Ovary (tissue), 7 donors: ENCODE measurements at regions not wholly inside any gene's neighbourhood (a gene's known extent, or its start where the extent isn't known, plus 50 kb on each side); places are given as distances from the start of the nearest gene placed in this dataset.

ENCODE experiments used
- DNase-seq, 5 donors: peaks; one replicate each; pipeline ENCODE4 v3.0.0-alpha.2; 2019 to 2020
- H3K27ac ChIP-seq, 2 donors: fragments of 200-600 bp; one replicate each; pipeline versions ENCODE4 v1.5.1 to v1.8.0; 2019 to 2022
- H3K27me3 ChIP-seq: fragments of 200-600 bp; one replicate; pipeline ENCODE4 v1.8.0; 2022
- H3K36me3 ChIP-seq: fragments of 200-600 bp; sonication (generic); one replicate; pipeline ENCODE4 v1.5.1; 2019
- H3K4me1 ChIP-seq: one replicate; pipeline ENCODE4 v1.8.1; 2013; ENCODE audit warnings: mild to moderate bottlenecking, moderate library complexity; ENCODE audit not compliant: insufficient read depth
- H3K4me3 ChIP-seq: fragments of 200-600 bp; sonication (generic); one replicate; pipeline ENCODE4 v1.5.1; 2017
- H3K9me3 ChIP-seq, 2 donors: fragments of 200-600 bp in 1 of 2; sonication (generic) in 1 of 2; one replicate each; pipeline versions ENCODE4 v1.5.1 to v1.8.1; 2013 to 2019; ENCODE audit warnings: mild to moderate bottlenecking in 1 of 2, moderate library complexity in 1 of 2
- EP300 ChIP-seq: sonication (generic); formaldehyde crosslinking; IDR thresholded peaks from one replicate; pipeline ENCODE4 v1.6.1; 2017; ENCODE audit warnings: antibody characterized with exemption
- POLR2A ChIP-seq: fragments of 450-650 bp; IDR thresholded peaks from one replicate; pipeline ENCODE4 v1.6.1; 2017; ENCODE audit warnings: antibody characterized with exemption, mild to moderate bottlenecking, moderate library complexity
- WGBS, 3 donors: extraction: QIAGEN DNeasy Blood & Tissue Kit in 1 of 3; methylation state at CpG; one replicate each; pipeline versions ENCODE4 v1.1.5 to v1.1.7; 2013 to 2017; 5-methylcytosine and 5-hydroxymethylcytosine counted together
- intact Hi-C, 4 donors: fragments of 100-400 bp; cut with DNase I; formaldehyde crosslinking; loops; one replicate each; pipeline versions ENCODE4 v1.11.0 to v1.15.1; 2022 to 2023
- TF ChIP-seq, protein P1 (sequence below), 3 donors: fragments of 450-650 bp in 2 of 3; fragments of 200-600 bp in 1 of 3; IDR thresholded peaks; one replicate each; pipeline versions ENCODE4 v1.5.1 to v1.8.0; 2016 to 2022; ENCODE audit warnings: antibody characterized with exemption in 3 of 3, mild to moderate bottlenecking in 1 of 3
- donor health status: DM: no; HTN: no; CAD: no; lungs with moderate emphysema.
- donor health status: DM: no; HTN: no; CAD: no.
- donor health status: Bipolar disorder and iron deficiency.
- donor health status: DM: no; HTN: no; CAD: no.
- donor health status: DM: yes; HTN: yes; CAD: no.

GRCh38 chr13:78430811-78431210 lies 172.5 kb downstream of the POU4F1 start:
- Histone ChIP-seq H3K4me1 (no peaks in the 10 kb centered on the region), H3K36me3 (no peaks in the 10 kb centered on the region), H3K27ac (no peak overlapping the region), H3K4me3 (no peak overlapping the region), H3K27me3 (no peaks in the 10 kb centered on the region), H3K9me3 (no peaks in the 10 kb centered on the region)
- no peak for TF ChIP-seq EP300
- TF ChIP-seq, protein P1, sequence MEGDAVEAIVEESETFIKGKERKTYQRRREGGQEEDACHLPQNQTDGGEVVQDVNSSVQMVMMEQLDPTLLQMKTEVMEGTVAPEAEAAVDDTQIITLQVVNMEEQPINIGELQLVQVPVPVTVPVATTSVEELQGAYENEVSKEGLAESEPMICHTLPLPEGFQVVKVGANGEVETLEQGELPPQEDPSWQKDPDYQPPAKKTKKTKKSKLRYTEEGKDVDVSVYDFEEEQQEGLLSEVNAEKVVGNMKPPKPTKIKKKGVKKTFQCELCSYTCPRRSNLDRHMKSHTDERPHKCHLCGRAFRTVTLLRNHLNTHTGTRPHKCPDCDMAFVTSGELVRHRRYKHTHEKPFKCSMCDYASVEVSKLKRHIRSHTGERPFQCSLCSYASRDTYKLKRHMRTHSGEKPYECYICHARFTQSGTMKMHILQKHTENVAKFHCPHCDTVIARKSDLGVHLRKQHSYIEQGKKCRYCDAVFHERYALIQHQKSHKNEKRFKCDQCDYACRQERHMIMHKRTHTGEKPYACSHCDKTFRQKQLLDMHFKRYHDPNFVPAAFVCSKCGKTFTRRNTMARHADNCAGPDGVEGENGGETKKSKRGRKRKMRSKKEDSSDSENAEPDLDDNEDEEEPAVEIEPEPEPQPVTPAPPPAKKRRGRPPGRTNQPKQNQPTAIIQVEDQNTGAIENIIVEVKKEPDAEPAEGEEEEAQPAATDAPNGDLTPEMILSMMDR (IDR thresholded peaks at IDR 0.05) = no peak
- TF ChIP-seq POLR2A = no peak
- intact Hi-C loops = no loop called here
- 35 to 45% (median 42%) methylated on average over 1 of the region's 1 CpG for WGBS, 3 donors
- no peak for DNase-seq

DNA sequence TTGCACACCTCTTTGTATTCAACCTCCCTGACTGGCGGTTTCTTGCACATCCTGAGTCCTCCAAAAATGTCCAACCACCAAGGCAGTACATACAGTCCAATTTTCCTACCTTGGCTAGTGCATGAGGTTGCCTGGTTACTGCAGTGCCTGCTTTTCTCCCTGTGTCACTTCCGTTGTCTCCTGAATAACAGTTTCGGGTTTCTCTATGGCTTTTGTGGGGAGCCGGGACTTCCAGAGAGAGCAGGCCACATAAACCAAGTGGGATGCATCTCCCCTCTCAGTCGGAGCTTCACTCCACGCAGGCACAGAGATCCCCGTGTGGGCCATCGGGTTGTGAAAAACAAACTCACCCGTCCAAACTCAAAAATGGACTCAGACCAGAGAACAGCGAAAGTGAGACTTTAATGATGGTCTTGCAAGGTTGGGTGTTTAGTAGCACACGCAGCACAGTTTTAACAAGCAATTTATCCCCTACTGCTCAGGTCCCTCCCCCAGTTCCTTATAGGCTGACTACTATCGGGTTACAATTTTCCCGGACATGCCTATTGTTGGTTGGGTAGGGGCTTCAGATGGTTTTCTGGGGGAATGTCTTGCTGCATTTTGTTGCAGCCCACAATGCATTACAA lies 173.1 kb downstream of the POU4F1 start:
- Histone ChIP-seq H3K27me3 (no peaks in the 10 kb centered on the region), H3K36me3 (no peaks in the 10 kb centered on the region), H3K4me3 (no peak overlapping the region), H3K27ac (no peak overlapping the region), H3K9me3 (no peaks in the 10 kb centered on the region), H3K4me1 (no peaks in the 10 kb centered on the region)
- TF ChIP-seq EP300 (no peak), POLR2A (no peak)
- TF ChIP-seq, protein P1 (IDR thresholded peaks at IDR 0.05) = no peak
- intact Hi-C loops = no loop called here
- no peak for DNase-seq
- 53 to 65% (median 64%) methylated on average over 13 of the region's 13 CpGs for WGBS, 3 donors

- Histone ChIP-seq H3K4me3 (no peak overlapping the region), H3K4me1 (no peaks in the 10 kb centered on the region), H3K9me3 (no peaks in the 10 kb centered on the region), H3K36me3 (no peaks in the 10 kb centered on the region), H3K27ac (no peak overlapping the region), H3K27me3 (no peaks in the 10 kb centered on the region)
- no peak for DNase-seq
- WGBS, 3 donors = 34 to 83% (median 48%) methylated on average over 2 of the region's 2 CpGs
- intact Hi-C loops = no loop called here
- TF ChIP-seq EP300 (no peak), POLR2A (no peak)
- TF ChIP-seq, protein P1 (IDR thresholded peaks at IDR 0.05) = no peak
Observed at GRCh38 chr13:78428646-78429045, 174.7 kb downstream of the POU4F1 start.

GRCh38 chr13:78426183-78426582 lies 177.2 kb downstream of the POU4F1 start:
- intact Hi-C loops = no loop called here
- no peak for DNase-seq
- no peaks in the 10 kb centered on the region for H3K9me3 ChIP-seq
- no peak overlapping the region for H3K4me3 ChIP-seq
- 76 to 80% (median 78%) methylated on average over 4 of the region's 4 CpGs for WGBS, 3 donors
- no peak overlapping the region for H3K27ac ChIP-seq
- H3K27me3 ChIP-seq = no peaks in the 10 kb centered on the region
- H3K36me3 ChIP-seq = no peaks in the 10 kb centered on the region
- H3K4me1 ChIP-seq = no peaks in the 10 kb centered on the region
- no peak for TF ChIP-seq EP300
- TF ChIP-seq, protein P1 (IDR thresholded peaks at IDR 0.05) = no peak
- no peak for TF ChIP-seq POLR2A
